ENCODE measurements at regions not wholly inside any gene's neighbourhood (a gene's known extent, or its start where the extent isn't known, plus 50 kb on each side); places are given as distances from the start of the nearest gene placed in this dataset.

DNA sequence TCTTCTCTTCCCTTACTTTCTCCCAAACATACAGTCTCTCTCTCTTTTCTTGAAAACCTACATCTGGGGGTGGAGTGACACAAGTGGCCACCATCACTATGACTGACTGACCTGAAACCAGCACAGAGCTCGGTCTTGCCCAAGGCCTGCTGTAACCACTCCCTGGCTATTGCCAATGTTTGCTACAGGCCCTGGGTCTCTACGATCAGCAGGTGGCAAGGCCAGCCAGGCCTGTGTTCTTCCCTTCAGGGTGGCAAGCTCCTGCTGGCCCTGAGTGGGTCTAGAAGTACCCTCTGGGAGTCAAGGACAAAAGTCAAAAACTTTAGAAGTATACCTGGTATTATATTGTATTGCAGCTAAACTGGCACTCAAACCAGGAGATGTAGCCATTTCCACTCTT, 140.9 kb upstream of the TGFBR2 start:
- dilution Hi-C loops (cut with HindIII; ENCODE audit: low sequenced_read_pairs, unreplicated experiment) = no loop called here
- H4K5ac ChIP-seq (ENCODE audit: low read depth, low read length) = no peak overlapping the region
- in situ Hi-C loops (cut with MboI; ENCODE audit: low sequenced_read_pairs) = no loop called here
- H3K27ac ChIP-seq (ENCODE audit: insufficient read depth, low read length) = no peak overlapping the region
- 100% methylated on average over 1 of the region's 2 CpGs; no CpG with 5 or more reads in 1 of the 2 experiments for WGBS, 2 experiments (ENCODE audit: extremely low coverage in 2 of 2, insufficient read length in 1 of 2)
- H3K36me3 ChIP-seq (ENCODE audit: control insufficient read depth, insufficient read depth, low read length) = no peaks in the 10 kb centered on the region
- intact Hi-C loops (cut with micrococcal nuclease) = no loop called here
- DNase-seq = no peak
- peak overlapping the region; percentile 54; the same call in 1 of the 2 replicates for H2AK5ac ChIP-seq (ENCODE audit: low read depth, low read length)
- no peaks in the 10 kb centered on the region for H4K20me1 ChIP-seq (ENCODE audit: insufficient read depth, low read length)
- no peak overlapping the region for H2AFZ ChIP-seq (replicated peaks; ENCODE audit: low read length, poor library complexity)
- no peak overlapping the region for H3K18ac ChIP-seq (ENCODE audit: low read depth, low read length)
- POLR2A ChIA-PET (ENCODE audit: unreplicated experiment) = no interaction called here
- no peak overlapping the region for H3K14ac ChIP-seq (replicated peaks; ENCODE audit: low read depth, low read length)
- ATAC-seq (ENCODE audit: low read depth) = no peak
- no peak overlapping the region for H2BK120ac ChIP-seq (ENCODE audit: low read depth, low read length)
- H3K4me2 ChIP-seq (ENCODE audit: low read depth, low read length) = no peak overlapping the region
- no peaks in the 10 kb centered on the region for H3K79me1 ChIP-seq (ENCODE audit: low read depth in 1 of 2, low read length in 2 of 2)
- no peak overlapping the region for H2AK9ac ChIP-seq (replicated peaks; ENCODE audit: low read depth, low read length, poor library complexity)
- no peak overlapping the region for H3K4ac ChIP-seq (ENCODE audit: low read depth, low read length)
- H3K9ac ChIP-seq (ENCODE audit: low read depth, low read length) = no peak overlapping the region
- CTCF ChIA-PET = no interaction called here
- H4K8ac ChIP-seq (ENCODE audit: low read depth in 2 of 2, low read length in 2 of 2) = no peak overlapping the region
- TF ChIP-seq MAZ (IDR thresholded peaks at IDR 0.05; ENCODE audit: borderline replicate concordance, low read depth, low read length) (no peak), CHD1 (IDR thresholded peaks at IDR 0.05; ENCODE audit: low read depth, low read length) (no peak), MAFK (IDR thresholded peaks at IDR 0.05; ENCODE audit: low read depth, low read length) (no peak), NFE2L2 (IDR thresholded peaks at IDR 0.05; ENCODE audit: low read depth, low read length) (no peak), RAD21 (IDR thresholded peaks at IDR 0.05; ENCODE audit: low read length) (no peak), FOS (IDR thresholded peaks at IDR 0.05; ENCODE audit: low read depth, low read length) (no peak), SMC3 (IDR thresholded peaks at IDR 0.05; ENCODE audit: low read depth, low read length) (no peak), CEBPB (IDR thresholded peaks at IDR 0.05; ENCODE audit: low read depth, low read length) (no peak), ELK1 (IDR thresholded peaks at IDR 0.05; ENCODE audit: borderline replicate concordance, low read depth, low read length) (no peak), MXI1 (IDR thresholded peaks at IDR 0.05; ENCODE audit: borderline replicate concordance, low read depth, low read length) (no peak), POLR2A (IDR thresholded peaks at IDR 0.05; ENCODE audit: low read depth, low read length) (no peak), BHLHE40 (IDR thresholded peaks at IDR 0.05; ENCODE audit: low read depth, low read length) (no peak), RFX5 (IDR thresholded peaks at IDR 0.05; ENCODE audit: low read depth, low read length) (no peak)
- TF ChIP-seq, protein P1, sequence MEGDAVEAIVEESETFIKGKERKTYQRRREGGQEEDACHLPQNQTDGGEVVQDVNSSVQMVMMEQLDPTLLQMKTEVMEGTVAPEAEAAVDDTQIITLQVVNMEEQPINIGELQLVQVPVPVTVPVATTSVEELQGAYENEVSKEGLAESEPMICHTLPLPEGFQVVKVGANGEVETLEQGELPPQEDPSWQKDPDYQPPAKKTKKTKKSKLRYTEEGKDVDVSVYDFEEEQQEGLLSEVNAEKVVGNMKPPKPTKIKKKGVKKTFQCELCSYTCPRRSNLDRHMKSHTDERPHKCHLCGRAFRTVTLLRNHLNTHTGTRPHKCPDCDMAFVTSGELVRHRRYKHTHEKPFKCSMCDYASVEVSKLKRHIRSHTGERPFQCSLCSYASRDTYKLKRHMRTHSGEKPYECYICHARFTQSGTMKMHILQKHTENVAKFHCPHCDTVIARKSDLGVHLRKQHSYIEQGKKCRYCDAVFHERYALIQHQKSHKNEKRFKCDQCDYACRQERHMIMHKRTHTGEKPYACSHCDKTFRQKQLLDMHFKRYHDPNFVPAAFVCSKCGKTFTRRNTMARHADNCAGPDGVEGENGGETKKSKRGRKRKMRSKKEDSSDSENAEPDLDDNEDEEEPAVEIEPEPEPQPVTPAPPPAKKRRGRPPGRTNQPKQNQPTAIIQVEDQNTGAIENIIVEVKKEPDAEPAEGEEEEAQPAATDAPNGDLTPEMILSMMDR (conservative IDR thresholded peaks at IDR 0.05; ENCODE audit: low read depth, low read length) = no peak
- TF ChIP-seq, protein P2, sequence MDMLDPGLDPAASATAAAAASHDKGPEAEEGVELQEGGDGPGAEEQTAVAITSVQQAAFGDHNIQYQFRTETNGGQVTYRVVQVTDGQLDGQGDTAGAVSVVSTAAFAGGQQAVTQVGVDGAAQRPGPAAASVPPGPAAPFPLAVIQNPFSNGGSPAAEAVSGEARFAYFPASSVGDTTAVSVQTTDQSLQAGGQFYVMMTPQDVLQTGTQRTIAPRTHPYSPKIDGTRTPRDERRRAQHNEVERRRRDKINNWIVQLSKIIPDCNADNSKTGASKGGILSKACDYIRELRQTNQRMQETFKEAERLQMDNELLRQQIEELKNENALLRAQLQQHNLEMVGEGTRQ (IDR thresholded peaks at IDR 0.05; ENCODE audit: low read depth, low read length) = no peak
- no peak overlapping the region for H2BK5ac ChIP-seq (ENCODE audit: low read depth, low read length, poor library complexity, severe bottlenecking)
- H2BK20ac ChIP-seq (ENCODE audit: low read depth, low read length) = no peak overlapping the region
- no peaks in the 10 kb centered on the region for H3K27me3 ChIP-seq (ENCODE audit: control insufficient read depth, insufficient read depth, low read length)
- H3K9me1 ChIP-seq (ENCODE audit: insufficient read depth, low read length) = no peaks in the 10 kb centered on the region
- H2BK15ac ChIP-seq (ENCODE audit: low read depth, low read length) = no peak overlapping the region
- no peak overlapping the region for H3K4me3 ChIP-seq (ENCODE audit: insufficient read depth, low read depth, low read length)
- no TSS peak for BruUV-seq (replicated peaks)
- no peaks in the 10 kb centered on the region for H3K9me3 ChIP-seq (ENCODE audit: control insufficient read depth, insufficient read depth, low read length)
- peaks cover 3% of the 10 kb centered on the region for H3K4me1 ChIP-seq (ENCODE audit: control insufficient read depth, insufficient read depth, low read length)
- no peak overlapping the region for H3K23ac ChIP-seq (ENCODE audit: low read depth, low read length)
- no peak overlapping the region for H4K91ac ChIP-seq (ENCODE audit: insufficient read depth, low read depth, low read length)
- no peak overlapping the region for H3K56ac ChIP-seq (ENCODE audit: extremely low read depth, insufficient read depth, low read length)

Data from IMR-90 (cell line).